HUES64 (cell line): ENCODE measurements at regions not wholly inside any gene's neighbourhood (a gene's known extent, or its start where the extent isn't known, plus 50 kb on each side); places are given as distances from the start of the nearest gene placed in this dataset.

Experiments
- H3K27ac ChIP-seq: 2 replicates; pipeline ENCODE4 v1.7.0; 2013; ENCODE audit warnings: low read depth, low read length, inconsistent platforms
- H3K27me3 ChIP-seq: 2 replicates; pipeline ENCODE4 v1.6.1; 2013; ENCODE audit warnings: mild to moderate bottlenecking, low read length; ENCODE audit not compliant: insufficient read depth
- H3K36me3 ChIP-seq: 2 replicates; pipeline ENCODE4 v1.6.1; 2013; ENCODE audit warnings: mild to moderate bottlenecking, low read length; ENCODE audit not compliant: insufficient read depth
- H3K4me1 ChIP-seq: 2 replicates; pipeline ENCODE4 v1.6.1; 2013; ENCODE audit warnings: mild to moderate bottlenecking, low read length, moderate library complexity; ENCODE audit not compliant: insufficient read depth
- H3K4me3 ChIP-seq: 2 replicates; pipeline ENCODE4 v1.5.1; 2013; ENCODE audit warnings: mild to moderate bottlenecking, low read length, moderate library complexity
- H3K9ac ChIP-seq: 2 replicates; pipeline ENCODE4 v1.6.1; 2013; ENCODE audit warnings: mild to moderate bottlenecking, low read depth, low read length
- H3K9me3 ChIP-seq: 2 replicates; pipeline ENCODE4 v1.6.1; 2013; ENCODE audit warnings: low read depth, low read length; ENCODE audit not compliant: insufficient read depth
- WGBS: fragments of 150-250, 120-280 bp; methylation state at CpG from one replicate; pipeline ENCODE4 v1.1.7; 2013; ENCODE audit warnings: missing lambda C conversion rate; 5-methylcytosine and 5-hydroxymethylcytosine counted together

- H3K9me3 ChIP-seq = no peaks in the 10 kb centered on the region
- no peak overlapping the region for H3K9ac ChIP-seq
- H3K27ac ChIP-seq = no peak overlapping the region
- no peak overlapping the region for H3K4me3 ChIP-seq
- no peaks in the 10 kb centered on the region for H3K4me1 ChIP-seq
- H3K27me3 ChIP-seq = no peaks in the 10 kb centered on the region
- H3K36me3 ChIP-seq = no peaks in the 10 kb centered on the region
These were observed 422.4 kb upstream of the BOD1L1 start for GRCh38 chr4:14049946-14050345.

GRCh38 chr4:14053291-14053690 is 425.8 kb upstream of the BOD1L1 start:
- no peaks in the 10 kb centered on the region for H3K27me3 ChIP-seq
- no peaks in the 10 kb centered on the region for H3K36me3 ChIP-seq
- no peaks in the 10 kb centered on the region for H3K4me1 ChIP-seq
- H3K27ac ChIP-seq = no peak overlapping the region
- WGBS = 91% methylated on average over 1 of the region's 1 CpG
- H3K4me3 ChIP-seq = no peak overlapping the region
- no peaks in the 10 kb centered on the region for H3K9me3 ChIP-seq
- H3K9ac ChIP-seq = no peak overlapping the region

- no peak overlapping the region for H3K27ac ChIP-seq
- no peak overlapping the region for H3K9ac ChIP-seq
- H3K36me3 ChIP-seq = no peaks in the 10 kb centered on the region
- WGBS = 90% methylated on average over 1 of the region's 1 CpG
- no peaks in the 10 kb centered on the region for H3K4me1 ChIP-seq
- no peak overlapping the region for H3K4me3 ChIP-seq
- H3K9me3 ChIP-seq = no peaks in the 10 kb centered on the region
- no peaks in the 10 kb centered on the region for H3K27me3 ChIP-seq
These were observed 426.9 kb upstream of the BOD1L1 start for GRCh38 chr4:14054391-14054790.

- Histone ChIP-seq H3K9me3 (no peaks in the 10 kb centered on the region), H3K27ac (no peak overlapping the region), H3K27me3 (no peaks in the 10 kb centered on the region), H3K36me3 (no peaks in the 10 kb centered on the region), H3K9ac (no peak overlapping the region), H3K4me1 (no peaks in the 10 kb centered on the region), H3K4me3 (no peak overlapping the region)
- 96% methylated on average over 3 of the region's 4 CpGs for WGBS
These were observed 431.5 kb upstream of the BOD1L1 start for GRCh38 chr4:14059006-14059405.

GRCh38 chr4:14064984-14065383 is 437.5 kb upstream of the BOD1L1 start:
- peaks cover 17% of the 10 kb centered on the region for H3K4me1 ChIP-seq
- H3K9ac ChIP-seq = no peak overlapping the region
- 29% methylated on average over 1 of the region's 2 CpGs for WGBS
- no peak overlapping the region for H3K4me3 ChIP-seq
- H3K27me3 ChIP-seq = no peaks in the 10 kb centered on the region
- 0 out of 2 replicates have a peak overlapping the region, but pooled peaks have one; percentile 16 for H3K27ac ChIP-seq
- H3K36me3 ChIP-seq = no peaks in the 10 kb centered on the region
- H3K9me3 ChIP-seq = no peaks in the 10 kb centered on the region

GRCh38 chr4:14065406-14065805 is 437.9 kb upstream of the BOD1L1 start:
- Histone ChIP-seq H3K9me3 (no peaks in the 10 kb centered on the region), H3K9ac (no peak overlapping the region), H3K4me1 (peaks cover 17% of the 10 kb centered on the region), H3K27ac (no peak overlapping the region; the same call in 1 of the 2 replicates), H3K36me3 (no peaks in the 10 kb centered on the region), H3K27me3 (no peaks in the 10 kb centered on the region), H3K4me3 (no peak overlapping the region)
- 91% methylated on average over 3 of the region's 5 CpGs for WGBS

- no peak overlapping the region for H3K9ac ChIP-seq
- no peaks in the 10 kb centered on the region for H3K27me3 ChIP-seq
- no peaks in the 10 kb centered on the region for H3K36me3 ChIP-seq
- no peak overlapping the region for H3K27ac ChIP-seq
- no peak overlapping the region for H3K4me3 ChIP-seq
- peaks cover 17% of the 10 kb centered on the region for H3K4me1 ChIP-seq
- peaks cover 2% of the 10 kb centered on the region for H3K9me3 ChIP-seq
- 92% methylated on average over 1 of the region's 1 CpG for WGBS
These were observed 439.5 kb upstream of the BOD1L1 start for GRCh38 chr4:14066979-14067378.

- Histone ChIP-seq H3K9ac (no peak overlapping the region), H3K36me3 (no peaks in the 10 kb centered on the region), H3K27me3 (no peaks in the 10 kb centered on the region), H3K9me3 (peaks cover 14% of the 10 kb centered on the region), H3K4me1 (peaks cover 9% of the 10 kb centered on the region), H3K27ac (no peak overlapping the region), H3K4me3 (no peak overlapping the region)
- 92% methylated on average over 3 of the region's 4 CpGs for WGBS
These were observed 442.4 kb upstream of the BOD1L1 start for GRCh38 chr4:14069886-14070285.

- 95% methylated on average over 5 of the region's 5 CpGs for WGBS
- Histone ChIP-seq H3K27me3 (no peaks in the 10 kb centered on the region), H3K9ac (no peak overlapping the region)
These were observed 442.9 kb upstream of the BOD1L1 start for GRCh38 chr4:14070289-14070880.

GRCh38 chr4:14072506-14072905 is 445.0 kb upstream of the BOD1L1 start:
- Histone ChIP-seq H3K36me3 (no peaks in the 10 kb centered on the region), H3K9ac (no peak overlapping the region), H3K27ac (no peak overlapping the region), H3K27me3 (no peaks in the 10 kb centered on the region), H3K4me3 (no peak overlapping the region), H3K4me1 (no peaks in the 10 kb centered on the region), H3K9me3 (peaks cover 14% of the 10 kb centered on the region)

More at GRCh38 chr4:14070289-14070880, 442.9 kb upstream of the BOD1L1 start:
- Histone ChIP-seq H3K9me3 (peaks cover 14% of the 10 kb centered on the region), H3K4me1 (peaks cover 4% of the 10 kb centered on the region; the same call in 1 of the 2 replicates), H3K27ac (no peak overlapping the region), H3K36me3 (no peaks in the 10 kb centered on the region), H3K4me3 (no peak overlapping the region)

- Histone ChIP-seq H3K36me3 (no peaks in the 10 kb centered on the region), H3K4me1 (no peaks in the 10 kb centered on the region), H3K27me3 (no peaks in the 10 kb centered on the region), H3K27ac (no peak overlapping the region), H3K9me3 (peaks cover 14% of the 10 kb centered on the region), H3K9ac (no peak overlapping the region), H3K4me3 (no peak overlapping the region)
- 91% methylated on average over 3 of the region's 3 CpGs for WGBS
These were observed 449.3 kb upstream of the BOD1L1 start for GRCh38 chr4:14076776-14077175.

GRCh38 chr4:14078326-14078725 is 450.8 kb upstream of the BOD1L1 start:
- WGBS = 97% methylated on average over 3 of the region's 3 CpGs
- H3K9me3 ChIP-seq = no peaks in the 10 kb centered on the region
- H3K4me1 ChIP-seq = peaks cover 6% of the 10 kb centered on the region; the same call in 1 of the 2 replicates
- no peaks in the 10 kb centered on the region for H3K27me3 ChIP-seq
- no peak overlapping the region for H3K9ac ChIP-seq
- no peak overlapping the region for H3K27ac ChIP-seq
- H3K36me3 ChIP-seq = no peaks in the 10 kb centered on the region
- H3K4me3 ChIP-seq = no peak overlapping the region
